NB4 (cell line): ENCODE measurements at regions not wholly inside any gene's neighbourhood (a gene's known extent, or its start where the extent isn't known, plus 50 kb on each side); places are given as distances from the start of the nearest gene placed in this dataset.

Experiments
- DNase-seq: peaks from one replicate; pipeline ENCODE4 v3.0.0; 2010; ENCODE audit warnings: low read depth
- H3K4me3 ChIP-seq: one replicate; pipeline ENCODE4 v1.5.1; 2011; ENCODE audit warnings: mild to moderate bottlenecking, low read depth, low read length, moderate library complexity
- MYC ChIP-seq: IDR thresholded peaks from 2 replicates; pipeline ENCODE4 v1.6.1; 2011; ENCODE audit warnings: low read depth, low read length
- POLR2A ChIP-seq: IDR thresholded peaks from 2 replicates; pipeline ENCODE4 v1.6.1; 2011; ENCODE audit warnings: mild to moderate bottlenecking; ENCODE audit not compliant: insufficient read length; ENCODE audit errors: extremely low read depth
- TF ChIP-seq, protein P1 (sequence below): IDR thresholded peaks from one replicate; pipeline ENCODE4 v1.5.1; 2012; ENCODE audit warnings: low read depth, low read length
- TF ChIP-seq, protein P2 (sequence below): IDR thresholded peaks from 2 replicates; pipeline ENCODE4 v1.6.1; 2011; ENCODE audit warnings: low read depth, low read length

DNA sequence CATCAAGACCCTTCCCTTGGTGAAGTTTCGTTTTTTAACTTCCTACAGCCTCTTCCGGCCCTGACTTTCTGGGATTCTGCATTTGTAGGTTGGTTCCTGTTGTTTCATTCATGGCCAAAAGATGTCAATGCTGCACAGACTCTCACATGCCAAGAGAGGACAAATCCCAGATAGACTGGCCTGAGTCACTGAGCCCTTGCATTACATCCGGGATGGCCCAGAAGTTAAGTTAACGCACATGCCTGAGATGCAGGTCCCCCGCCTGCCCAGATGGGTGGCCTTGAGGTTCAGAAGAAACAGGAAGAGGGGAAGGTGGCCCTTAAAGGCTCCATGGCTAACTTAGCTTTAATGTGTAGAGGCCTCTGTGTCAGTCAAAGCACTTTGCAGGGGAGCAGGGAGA is 51.6 kb upstream of the SRGAP3 start:
- DNase-seq, result peak; percentile 22
- no peak overlapping the region for H3K4me3 ChIP-seq
- TF ChIP-seq POLR2A (no peak), MYC (no peak)
- TF ChIP-seq, protein P1, sequence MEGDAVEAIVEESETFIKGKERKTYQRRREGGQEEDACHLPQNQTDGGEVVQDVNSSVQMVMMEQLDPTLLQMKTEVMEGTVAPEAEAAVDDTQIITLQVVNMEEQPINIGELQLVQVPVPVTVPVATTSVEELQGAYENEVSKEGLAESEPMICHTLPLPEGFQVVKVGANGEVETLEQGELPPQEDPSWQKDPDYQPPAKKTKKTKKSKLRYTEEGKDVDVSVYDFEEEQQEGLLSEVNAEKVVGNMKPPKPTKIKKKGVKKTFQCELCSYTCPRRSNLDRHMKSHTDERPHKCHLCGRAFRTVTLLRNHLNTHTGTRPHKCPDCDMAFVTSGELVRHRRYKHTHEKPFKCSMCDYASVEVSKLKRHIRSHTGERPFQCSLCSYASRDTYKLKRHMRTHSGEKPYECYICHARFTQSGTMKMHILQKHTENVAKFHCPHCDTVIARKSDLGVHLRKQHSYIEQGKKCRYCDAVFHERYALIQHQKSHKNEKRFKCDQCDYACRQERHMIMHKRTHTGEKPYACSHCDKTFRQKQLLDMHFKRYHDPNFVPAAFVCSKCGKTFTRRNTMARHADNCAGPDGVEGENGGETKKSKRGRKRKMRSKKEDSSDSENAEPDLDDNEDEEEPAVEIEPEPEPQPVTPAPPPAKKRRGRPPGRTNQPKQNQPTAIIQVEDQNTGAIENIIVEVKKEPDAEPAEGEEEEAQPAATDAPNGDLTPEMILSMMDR, result no peak
- TF ChIP-seq, protein P2, sequence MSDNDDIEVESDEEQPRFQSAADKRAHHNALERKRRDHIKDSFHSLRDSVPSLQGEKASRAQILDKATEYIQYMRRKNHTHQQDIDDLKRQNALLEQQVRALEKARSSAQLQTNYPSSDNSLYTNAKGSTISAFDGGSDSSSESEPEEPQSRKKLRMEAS, result no peak

GRCh38 chr3:9301798-9302197 is 52.4 kb upstream of the SRGAP3 start:
- TF ChIP-seq POLR2A (no peak), MYC (no peak)
- TF ChIP-seq, protein P1, result no peak
- TF ChIP-seq, protein P2, result no peak
- H3K4me3 ChIP-seq, result no peak overlapping the region
- no peak for DNase-seq

GRCh38 chr3:9302425-9303181 is 53.2 kb upstream of the SRGAP3 start:
- peak; percentile 83 for DNase-seq
- no peak overlapping the region for H3K4me3 ChIP-seq
- TF ChIP-seq POLR2A (no peak), MYC (no peak)
- TF ChIP-seq, protein P2, result no peak
- TF ChIP-seq, protein P1, result peak; percentile 75

GRCh38 chr3:9308298-9308990 is 54.4 kb upstream of the THUMPD3 start:
- DNase-seq, result no peak
- TF ChIP-seq MYC (no peak), POLR2A (no peak)
- TF ChIP-seq, protein P2, result no peak
- TF ChIP-seq, protein P1, result no peak
- H3K4me3 ChIP-seq, result no peak overlapping the region

DNA sequence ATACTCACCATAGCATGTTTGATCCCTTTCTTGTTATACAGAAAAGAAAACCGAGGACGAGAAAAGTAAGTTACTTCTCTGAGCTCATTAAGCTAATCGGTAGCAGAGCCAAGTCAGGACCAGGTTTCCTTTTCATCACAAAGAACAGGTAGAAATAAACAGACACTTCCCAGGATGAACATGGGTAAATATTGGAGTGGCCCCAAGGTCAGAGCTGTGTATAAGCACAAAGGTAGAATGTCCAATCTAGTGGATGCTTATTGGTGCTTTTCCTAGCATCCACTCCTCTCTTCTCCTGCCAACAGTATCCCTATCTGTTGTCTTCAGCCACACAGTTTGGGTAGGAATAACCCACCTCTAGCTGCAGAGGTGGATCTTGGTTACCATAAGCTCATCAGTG is 52.8 kb upstream of the THUMPD3 start:
- no peak for DNase-seq
- no peak overlapping the region for H3K4me3 ChIP-seq
- TF ChIP-seq, protein P1, result no peak
- TF ChIP-seq POLR2A (no peak), MYC (no peak)
- TF ChIP-seq, protein P2, result no peak
